GM21737 (cell line): ENCODE measurements at regions not wholly inside any gene's neighbourhood (a gene's known extent, or its start where the extent isn't known, plus 50 kb on each side); places are given as distances from the start of the nearest gene placed in this dataset.
A peak's percentile ranks its signal among the peaks of the same experiment; 100 is the strongest.

Experiments
- ATAC-seq: cut with Tn5 transposase; IDR thresholded peaks from one replicate; pipeline ENCODE4 v1.9.1; 2021; ENCODE audit warnings: mild to moderate bottlenecking, moderate library complexity; ENCODE audit not compliant: unreplicated experiment

DNA sequence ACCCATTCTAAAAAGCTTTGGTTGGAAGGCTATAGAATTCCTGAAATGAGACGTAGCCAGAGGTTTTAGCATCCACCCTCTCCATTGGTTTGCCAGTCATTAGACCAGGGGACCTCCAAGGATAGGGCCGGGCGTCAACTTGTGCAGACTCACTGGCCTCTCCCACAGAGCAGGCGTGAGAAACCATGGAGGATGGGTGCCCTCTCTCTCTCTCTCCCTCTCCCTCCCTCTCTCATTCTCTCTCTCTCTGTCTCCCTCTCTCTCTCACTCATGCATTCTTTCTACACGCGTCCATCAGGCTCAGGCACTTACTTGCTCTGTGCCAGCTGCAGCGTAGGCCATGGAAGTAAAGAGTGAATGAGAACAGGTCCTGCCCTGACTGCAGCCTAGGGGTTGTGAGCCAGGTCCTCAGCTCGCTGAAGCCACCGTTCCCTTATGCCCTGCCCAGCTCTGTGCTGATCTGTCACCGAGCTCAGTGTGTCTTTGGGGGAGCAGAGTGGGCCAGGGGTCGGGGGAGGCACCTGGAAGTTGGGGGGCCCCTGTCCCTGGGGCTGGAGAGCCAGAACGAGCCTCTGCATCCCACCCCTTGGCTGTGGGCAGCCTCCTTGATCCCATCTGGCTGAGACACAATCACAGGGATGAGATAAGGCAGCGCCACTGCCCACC, 304.4 kb upstream of the HS6ST1 start:
- no peak for ATAC-seq

DNA sequence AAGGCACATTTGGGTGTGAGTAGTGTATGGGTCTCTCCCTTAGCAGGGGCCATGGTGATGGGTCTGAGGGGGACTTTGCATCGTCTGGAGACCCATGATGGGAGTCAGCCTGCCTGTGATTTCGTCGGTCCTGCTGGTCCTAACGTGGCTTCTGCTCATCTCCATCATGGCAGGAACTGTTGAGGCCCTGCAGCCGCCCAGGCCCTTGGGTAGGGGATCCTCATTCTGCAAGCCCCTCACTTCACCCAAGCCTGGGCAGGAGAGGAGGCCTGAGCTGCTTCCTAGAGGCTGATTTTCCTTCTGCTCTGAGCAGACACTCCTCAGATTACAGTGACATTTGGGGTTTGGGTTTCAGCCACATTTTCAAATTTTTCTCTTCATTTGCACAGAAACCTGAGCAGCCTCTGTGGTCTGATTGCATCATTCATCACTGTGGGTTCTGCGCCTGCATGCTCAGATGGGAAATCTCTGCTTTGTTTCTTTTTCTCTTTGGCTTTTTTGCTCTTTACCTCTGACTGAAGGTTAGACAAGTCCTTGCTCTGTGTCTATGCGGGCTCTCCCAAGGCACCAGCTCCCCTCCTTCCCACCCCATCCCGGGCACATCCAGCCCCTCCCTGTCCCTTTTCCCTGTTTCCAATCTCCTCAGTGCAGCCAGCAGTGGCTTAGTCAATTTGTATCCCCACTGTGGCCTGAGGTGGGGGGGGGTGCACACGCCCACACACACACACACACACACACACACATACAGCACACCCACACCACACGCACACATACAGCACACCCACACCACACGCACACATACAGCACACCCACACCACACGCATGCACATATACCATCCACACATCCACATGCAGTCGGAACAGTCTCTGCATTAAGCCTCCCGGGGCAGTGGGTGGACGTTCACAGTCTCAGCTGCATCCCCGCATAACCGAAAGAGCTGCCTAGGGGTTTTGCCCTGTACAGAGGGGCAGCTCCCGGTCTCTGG, 305.4 kb upstream of the HS6ST1 start:
- ATAC-seq: peak; percentile 61

DNA sequence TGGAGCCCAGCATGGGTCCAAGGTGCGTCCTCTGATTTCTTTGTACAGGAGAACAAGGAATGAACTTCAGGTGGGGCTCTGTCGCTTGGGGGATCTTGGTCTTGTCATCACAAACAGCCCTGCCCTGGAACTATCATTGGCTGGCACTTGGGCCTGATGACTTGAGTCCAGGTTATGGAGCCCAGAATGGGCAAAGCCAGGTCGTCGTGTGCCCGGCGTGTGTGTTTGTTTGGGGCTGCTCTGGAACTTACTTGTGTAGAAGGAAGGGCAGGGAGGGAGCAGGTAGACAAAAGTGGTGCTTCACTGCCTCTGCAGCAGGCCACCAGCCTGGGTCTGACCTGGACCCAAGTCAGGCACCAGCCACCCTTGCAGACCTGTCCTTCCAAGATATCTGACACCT, 306.3 kb upstream of the HS6ST1 start:
- no peak for ATAC-seq

DNA sequence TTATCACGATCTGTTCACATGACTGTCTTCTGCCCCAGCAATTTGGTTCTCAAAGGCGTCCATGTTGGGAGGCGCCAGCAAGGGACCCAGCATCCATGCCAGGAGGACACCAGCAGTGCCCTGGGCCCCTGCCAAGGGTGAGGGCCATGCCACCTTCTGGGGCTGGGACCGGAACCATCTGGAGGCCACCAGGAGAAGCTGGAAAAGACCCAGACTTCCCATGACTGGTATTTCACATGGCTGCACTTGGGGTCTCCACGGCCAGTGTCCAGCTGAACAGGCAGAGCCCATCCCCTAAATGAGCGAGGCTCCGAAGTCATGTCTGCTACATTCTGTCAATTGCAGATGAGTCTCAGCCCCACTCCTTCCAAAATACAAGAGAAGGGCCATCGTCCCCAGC, 306.8 kb upstream of the HS6ST1 start:
- no peak for ATAC-seq

DNA sequence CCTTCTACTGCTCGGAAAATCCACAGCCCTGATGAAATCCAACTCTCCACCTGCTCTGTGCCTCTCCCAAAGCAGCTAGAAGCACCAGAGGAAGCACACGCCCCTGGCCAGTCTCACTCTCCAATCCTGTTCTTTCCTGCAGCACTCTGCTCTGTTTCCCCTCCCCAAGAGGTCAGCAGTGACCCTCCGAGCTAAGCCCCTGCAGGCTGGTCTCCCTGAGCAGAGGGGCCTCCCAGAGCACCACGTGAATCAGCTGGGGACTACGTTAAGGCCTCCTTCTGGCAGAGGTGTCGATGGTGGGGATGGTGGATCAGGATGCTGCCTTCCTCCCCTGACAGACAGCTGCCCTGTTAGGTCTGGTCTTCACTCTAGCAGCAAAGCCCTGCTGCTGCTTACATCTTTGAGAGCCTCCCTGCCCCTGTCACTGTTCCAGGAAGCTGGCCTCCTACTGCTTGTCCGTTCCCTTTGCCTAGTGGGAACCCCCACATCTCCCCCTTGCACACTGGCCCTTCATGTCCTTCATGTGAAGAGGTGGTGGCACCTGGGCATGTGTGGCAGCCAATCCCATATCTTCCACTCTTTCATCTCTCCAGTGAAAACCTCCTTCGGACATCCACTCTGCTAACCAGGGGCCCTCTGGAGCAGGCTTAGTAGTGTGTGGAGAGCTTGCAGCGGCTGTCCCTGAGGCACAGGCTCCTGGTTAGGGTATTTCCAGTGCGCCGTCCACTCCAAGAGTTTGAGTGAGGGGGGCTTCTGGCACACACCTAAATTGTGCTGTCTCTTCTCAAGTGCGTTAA, 307.5 kb upstream of the HS6ST1 start:
- no peak for ATAC-seq

DNA sequence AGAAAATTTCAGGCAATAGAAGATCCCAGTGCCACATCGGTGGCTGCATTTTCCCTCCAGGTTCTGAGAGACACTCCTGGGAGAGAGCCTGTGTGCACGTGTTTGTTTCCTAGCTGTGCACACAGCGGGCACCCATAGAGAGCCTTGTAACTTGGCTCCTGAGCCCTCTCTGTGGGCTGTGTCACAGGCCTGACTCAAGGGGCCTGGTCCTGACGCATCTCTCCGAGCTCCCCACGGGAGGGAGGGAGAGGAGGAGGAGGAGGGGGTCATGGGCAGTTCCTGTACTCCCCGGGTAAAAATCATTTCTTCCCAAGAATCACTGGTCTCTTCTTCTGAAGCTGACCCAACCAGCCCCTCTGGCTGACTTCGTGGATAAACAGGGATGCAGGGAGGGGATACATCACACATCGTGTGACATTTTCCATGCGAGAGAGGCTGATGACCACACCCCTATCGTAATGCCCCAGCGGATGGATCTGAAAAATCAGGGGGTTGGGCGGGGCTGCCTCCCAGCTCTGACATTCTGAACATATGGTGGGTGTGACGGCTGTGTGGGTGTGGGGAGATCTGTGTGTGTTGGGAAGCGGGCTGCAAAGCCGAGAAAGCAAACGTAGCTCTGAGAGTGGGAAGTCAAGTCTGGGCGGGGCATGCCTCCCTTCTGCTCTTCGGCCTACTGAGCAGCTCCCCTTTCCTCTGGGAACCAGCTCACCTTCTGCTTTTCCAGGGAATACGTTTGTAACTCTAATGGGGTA, 308.3 kb upstream of the HS6ST1 start:
- ATAC-seq: no peak

DNA sequence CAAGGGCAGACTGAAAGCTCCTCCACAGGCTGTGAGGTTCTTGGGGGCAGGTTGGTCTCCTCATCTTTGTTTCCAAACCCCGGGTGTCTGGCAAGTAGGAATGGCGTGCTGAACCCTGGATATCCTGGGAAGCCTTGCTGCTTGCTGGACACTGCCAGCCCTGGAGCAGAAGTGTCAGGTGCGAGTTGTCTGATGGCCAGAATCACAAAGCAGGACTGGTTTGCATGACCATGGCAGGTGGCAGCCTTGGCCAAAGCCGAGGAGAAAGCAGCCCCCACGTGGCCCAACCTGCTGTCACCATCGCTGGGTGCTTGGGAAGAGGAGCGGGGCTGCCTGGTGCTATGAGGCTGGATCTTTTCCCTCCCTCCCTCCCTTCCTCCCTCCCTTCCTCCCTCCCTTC, 309.5 kb upstream of the HS6ST1 start:
- ATAC-seq: no peak

DNA sequence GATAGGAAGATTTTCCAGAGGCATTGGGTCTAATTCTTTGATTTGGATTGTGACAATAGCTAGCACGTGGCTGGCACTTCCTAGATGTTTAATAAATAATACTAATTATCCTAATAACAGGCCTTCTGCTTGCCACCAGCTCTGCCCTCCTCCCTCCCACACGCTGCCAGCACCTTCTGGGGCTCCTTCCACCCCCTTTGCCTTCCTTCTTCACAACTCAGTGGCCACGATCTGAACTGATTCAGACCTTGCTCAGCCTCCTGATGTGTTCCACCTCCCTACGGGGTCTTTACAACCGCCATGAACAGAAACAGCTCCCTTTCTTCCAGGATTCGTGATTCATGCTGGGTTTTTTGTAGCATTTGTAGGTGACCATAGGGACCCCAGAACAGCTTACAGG, 310.3 kb upstream of the HS6ST1 start:
- no peak for ATAC-seq

DNA sequence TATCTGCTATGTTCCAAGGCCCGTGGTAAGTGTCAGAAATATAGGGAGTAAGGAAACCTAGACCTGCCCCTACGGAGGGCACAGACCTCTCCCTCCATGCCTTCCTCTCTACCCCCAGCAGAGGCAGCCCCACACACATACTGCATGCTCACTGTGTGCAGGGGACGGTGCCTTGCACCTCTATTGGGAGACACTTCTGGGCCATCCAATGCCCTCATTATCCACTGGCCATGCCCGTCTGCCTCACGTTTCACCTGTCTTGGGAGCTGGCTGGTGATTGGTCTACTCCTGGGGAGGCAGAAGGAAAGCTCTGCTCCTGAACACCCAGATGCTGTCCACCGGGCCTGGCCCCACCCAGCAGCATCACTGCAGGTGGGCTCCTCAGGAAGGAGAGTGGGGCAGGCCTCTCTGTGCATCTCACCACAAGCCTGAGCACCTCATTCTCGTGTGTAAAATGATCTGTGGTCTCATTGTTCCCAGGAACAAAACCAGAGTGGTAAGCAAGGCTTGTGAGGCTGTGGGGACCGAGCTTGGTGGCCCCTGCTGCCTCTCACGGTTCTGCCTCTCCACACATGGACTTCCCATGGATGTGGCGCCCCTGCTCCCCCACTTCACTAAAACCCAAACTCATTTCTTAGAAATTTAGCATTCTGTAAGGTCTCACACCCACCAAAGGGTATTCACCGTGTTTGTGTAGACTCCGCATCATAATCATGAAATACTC, 312.5 kb upstream of the HS6ST1 start:
- ATAC-seq: no peak

DNA sequence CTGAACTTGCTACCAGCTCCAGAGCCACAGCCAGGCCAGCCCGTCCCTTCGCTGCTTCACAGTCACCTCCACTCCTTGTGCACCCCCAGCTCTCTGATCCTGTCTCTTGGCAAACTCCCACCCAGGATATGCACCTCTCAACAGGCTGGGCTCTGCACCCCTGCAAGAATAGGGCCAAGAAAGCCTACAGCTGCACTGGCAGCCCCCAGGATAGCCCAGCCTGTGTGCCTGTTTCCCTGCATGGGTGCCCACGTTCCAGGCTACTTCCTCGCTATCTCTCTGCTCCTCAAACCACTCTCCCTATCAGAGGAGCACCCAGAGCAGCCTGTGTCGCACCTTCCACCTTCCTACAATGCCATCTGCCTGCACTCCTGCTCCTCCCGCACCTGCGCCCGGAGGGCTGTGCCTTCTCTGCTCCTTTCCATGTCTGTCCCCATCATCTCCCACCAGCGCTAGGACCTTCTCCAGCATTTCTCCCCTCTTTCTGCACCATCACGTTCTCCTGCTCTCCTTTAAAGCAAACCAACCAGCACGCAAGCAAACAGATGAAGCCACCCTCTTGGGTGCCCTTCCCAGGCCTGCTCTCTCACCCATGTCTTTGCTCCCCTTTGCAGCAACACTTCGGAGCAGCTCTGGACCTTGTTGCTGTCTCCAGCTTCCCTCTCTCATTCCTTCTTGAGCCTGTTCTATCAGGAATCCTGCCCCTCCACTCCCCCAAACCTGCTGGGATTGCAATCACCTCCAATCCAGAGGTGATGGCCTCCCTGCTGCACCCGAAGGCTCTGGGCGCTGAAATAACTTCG, 313.2 kb upstream of the HS6ST1 start:
- no peak for ATAC-seq

DNA sequence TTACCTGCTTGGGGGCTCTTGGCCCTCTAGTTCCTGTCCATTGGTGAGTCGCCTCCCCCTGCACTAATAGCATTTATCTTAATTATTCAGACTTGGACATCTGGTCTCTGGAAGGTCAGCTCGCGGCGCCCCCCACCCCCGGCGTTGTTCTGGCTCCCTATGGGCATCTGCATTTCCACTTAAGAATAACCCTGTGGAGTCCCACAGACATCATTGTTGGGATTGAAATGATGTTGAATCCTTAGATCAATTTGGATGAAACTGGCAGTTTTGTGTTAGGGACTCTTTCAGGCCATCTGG, 313.8 kb upstream of the HS6ST1 start:
- ATAC-seq: no peak

DNA sequence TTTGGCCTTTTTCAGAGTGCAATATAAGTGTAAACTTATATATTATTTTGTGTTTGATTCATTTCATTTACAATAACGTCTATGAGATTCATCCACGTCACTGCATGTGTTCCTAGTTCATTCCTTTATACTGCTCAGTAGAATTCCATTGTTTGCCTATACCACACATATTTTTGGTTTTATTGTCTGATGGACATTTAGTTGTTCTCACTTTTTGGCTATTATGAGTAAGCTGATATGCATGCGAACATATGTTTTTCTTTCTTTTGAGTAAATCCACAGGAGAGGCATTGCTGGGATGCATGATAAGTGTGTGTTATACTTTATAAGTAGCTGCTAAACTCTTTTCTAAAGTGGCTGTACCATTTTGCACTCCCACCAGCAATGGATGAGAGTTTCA, 314.8 kb upstream of the HS6ST1 start:
- no peak for ATAC-seq

DNA sequence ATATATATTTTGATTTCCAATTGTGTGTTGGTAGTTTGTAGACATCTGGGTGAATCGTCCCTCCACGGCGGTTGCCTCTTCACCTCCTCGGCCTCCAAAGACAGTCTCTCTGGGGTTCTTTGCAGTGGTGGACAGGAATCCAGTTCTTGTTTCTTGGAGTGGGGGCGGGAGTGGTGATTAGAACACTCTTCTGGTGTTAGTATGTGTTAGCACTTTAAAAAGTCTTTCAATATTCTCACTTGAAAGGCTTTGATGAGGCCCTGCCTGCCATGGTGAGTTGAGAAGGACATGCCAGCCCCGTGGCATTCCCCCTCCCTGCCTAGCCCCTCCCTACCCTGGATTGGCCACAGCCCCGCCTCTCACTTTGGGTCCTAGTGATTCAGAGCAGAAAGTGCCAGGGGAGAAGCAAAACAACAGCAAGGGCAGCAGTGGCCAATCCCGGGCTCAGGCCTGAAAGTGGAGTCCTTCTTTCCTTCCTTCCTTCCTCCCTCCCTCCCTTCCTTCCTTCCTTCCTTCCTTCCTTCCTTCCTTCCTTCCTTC, 316.8 kb upstream of the HS6ST1 start:
- ATAC-seq: no peak

DNA sequence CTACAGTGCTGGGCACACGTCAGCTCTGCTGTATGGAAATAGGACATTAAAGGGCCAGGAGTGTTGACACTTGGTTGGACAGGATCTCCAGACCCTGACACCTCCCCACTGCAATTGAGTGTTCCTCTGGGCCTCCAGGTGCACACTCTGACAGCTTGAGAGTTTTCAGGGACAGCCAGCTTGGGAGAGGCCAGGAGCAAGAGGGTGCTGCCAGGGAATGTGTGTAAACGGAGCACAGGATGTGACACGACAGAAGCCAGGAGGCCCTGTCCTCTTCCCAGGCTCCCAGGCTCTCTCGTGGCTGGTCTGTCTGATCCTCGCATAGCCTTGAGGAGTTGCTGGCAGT, 318.1 kb upstream of the HS6ST1 start:
- no peak for ATAC-seq

DNA sequence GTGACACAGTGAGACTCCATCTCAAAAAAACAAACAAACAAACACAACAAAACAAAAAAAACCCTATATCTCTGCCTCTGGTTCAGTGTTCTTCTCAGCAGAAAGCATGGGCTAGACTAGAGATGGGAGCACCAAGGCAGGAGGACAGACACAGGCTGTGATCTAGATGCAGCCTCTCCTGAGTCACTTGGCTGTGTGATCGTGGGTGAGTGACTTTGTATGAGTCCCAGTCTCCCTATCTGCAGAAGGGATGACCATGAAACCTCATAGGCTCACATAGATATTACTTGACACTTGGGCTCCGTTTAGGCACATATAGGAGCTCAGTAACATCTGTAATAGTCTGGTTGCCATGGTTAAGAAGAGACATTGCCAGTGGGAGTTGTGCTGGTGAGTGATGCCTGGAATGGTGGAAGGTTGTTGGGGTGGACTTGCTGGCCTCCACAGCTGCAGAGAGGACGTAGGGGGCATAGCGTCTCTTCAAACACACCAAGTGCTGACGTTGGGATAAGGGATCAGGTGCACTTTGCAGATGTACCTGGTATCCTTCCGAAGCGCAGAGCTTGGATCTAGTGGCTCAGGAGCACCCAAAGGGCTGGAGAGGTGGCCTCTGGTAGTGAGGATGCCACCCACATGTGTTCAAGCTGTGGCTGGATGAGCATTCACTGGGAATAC, 318.9 kb upstream of the HS6ST1 start:
- no peak for ATAC-seq

DNA sequence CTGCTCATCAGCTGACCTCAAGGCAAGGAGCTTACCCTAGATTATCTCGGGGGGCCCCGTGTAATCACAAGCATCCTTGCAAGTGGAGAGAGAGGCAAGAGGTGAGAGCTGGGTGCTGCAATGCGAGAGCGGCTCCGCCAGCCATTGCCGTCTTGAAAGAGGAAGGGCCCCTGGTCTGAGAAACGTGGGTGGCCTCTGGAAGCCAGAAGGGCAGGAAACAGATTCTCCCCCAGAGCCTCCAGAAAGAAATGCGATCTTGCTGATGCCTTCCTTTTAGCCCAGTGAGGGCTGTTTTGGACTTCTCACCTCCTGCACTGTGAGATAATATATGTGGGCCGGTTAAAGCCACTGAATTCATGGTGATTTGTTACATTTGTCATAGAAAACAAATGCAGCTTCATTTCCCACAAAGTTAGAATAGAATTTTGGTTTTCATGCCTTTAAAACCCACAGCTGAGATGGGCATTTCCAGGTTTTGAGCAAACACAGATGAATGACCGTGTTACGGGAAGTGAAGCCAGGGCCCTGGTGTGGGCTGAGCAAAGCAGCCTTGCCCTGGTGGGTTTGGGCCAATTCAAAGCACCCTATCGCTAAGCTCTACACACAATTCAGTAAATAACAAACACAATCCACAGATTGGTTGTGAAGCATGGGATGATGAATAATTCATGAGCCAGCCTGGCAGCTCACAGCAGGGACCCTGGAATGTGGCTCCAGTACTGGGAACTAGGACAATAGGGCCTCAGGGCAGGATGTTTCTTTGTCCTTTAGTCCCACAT, 319.9 kb upstream of the HS6ST1 start:
- ATAC-seq: no peak

DNA sequence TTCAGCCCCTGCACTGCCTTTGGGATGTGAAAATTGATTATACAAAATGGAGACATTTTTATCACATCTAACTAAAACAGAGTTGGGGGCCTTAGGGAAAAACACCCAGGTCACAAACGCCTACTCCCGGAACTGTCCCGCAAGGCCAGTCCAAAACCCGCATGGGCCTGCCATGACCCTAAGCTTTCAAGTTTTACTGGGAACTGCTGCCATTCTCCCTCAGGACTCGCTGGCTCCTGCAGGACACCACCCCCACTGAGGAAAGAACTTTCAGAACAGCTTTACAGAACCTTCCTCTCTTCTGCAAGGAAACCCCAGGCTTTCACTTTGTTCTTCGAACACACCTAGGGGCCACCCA, 320.4 kb upstream of the HS6ST1 start:
- no peak for ATAC-seq

DNA sequence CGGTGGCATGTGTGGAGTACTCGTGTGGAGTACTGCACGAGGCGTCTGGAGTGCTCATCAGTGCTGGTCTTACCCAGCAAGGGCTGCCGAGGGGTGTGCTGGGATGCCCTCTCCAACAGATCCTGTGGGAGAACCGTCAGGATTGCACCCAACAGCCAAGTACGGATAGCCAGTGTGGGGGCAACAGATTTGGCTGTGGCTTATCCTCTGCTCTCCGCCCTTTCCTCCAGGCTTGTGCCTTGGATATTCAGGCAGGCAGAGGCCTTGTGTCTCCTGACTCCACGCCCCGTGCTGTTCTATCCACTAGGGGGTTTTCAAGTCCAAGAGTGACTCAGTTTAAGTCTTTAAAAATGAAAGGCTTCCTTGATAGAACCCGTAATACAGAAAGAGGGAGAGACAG, 321.0 kb upstream of the HS6ST1 start:
- no peak for ATAC-seq
